SK-N-SH (cell line): ENCODE measurements at regions not wholly inside any gene's neighbourhood (a gene's known extent, or its start where the extent isn't known, plus 50 kb on each side); places are given as distances from the start of the nearest gene placed in this dataset.

Experiments
- CTCF ChIA-PET: fragments of 300-600, 350-600 bp; formaldehyde crosslinking; extraction: SDS; loops from one replicate; lab custom pipeline; 2021; lab: Yijun Ruan, JAX
- POLR2A ChIA-PET: fragments of 350-600 bp; sonication (Branson Sonifier 250); formaldehyde crosslinking; extraction: SDS; loops from one replicate; lab custom pipeline; 2020; ENCODE audit warnings: antibody characterized with exemption, inconsistent platforms; lab: Yijun Ruan, JAX
- DNase-seq: peaks from one replicate; pipeline ENCODE4 v3.0.0; 2012
- H2AFZ ChIP-seq: fragments of 200-600 bp; sonication (generic); 2 replicates; pipeline ENCODE4 v1.8.1; 2016; ENCODE audit warnings: antibody characterized with exemption, mild to moderate bottlenecking, low read depth
- H3F3A ChIP-seq: fragments of 200-600 bp; sonication (generic); replicated peaks from 2 replicates; pipeline ENCODE3; 2016; ENCODE audit warnings: antibody characterized with exemption, mild to moderate bottlenecking; ENCODE audit not compliant: insufficient read depth
- H3K27ac ChIP-seq, 2 experiments: fragments of 200-500 bp in 1 of 2; fragments of 200-600 bp in 1 of 2; sonication (Bioruptor generic) in 1 of 2; sonication (generic), shearing (Covaris generic) in 1 of 2; 2 replicates each; pipeline versions ENCODE4 v1.5.1 to v1.6.1; 2014 to 2016; ENCODE audit warnings: low read depth in 2 of 2, inconsistent platforms in 1 of 2, low read length in 1 of 2, mild to moderate bottlenecking in 1 of 2, mixed read lengths in 1 of 2
- H3K27me3 ChIP-seq: fragments of 200-600 bp; sonication (generic), shearing (Covaris generic); 2 replicates; pipeline ENCODE4 v1.6.1; 2016; ENCODE audit warnings: mixed run types; ENCODE audit not compliant: insufficient read depth
- H3K36me3 ChIP-seq, 2 experiments: fragments of 200-500 bp in 1 of 2; fragments of 200-600 bp in 1 of 2; sonication (Bioruptor generic) in 1 of 2; sonication (generic) in 1 of 2; replicated peaks in 1 of 2; 2 replicates each; pipeline versions ENCODE3 to v1.5.1; 2014 to 2016; ENCODE audit warnings: low read length in 1 of 2, mild to moderate bottlenecking in 1 of 2; ENCODE audit not compliant: insufficient read depth in 2 of 2, control insufficient read depth in 1 of 2
- H3K4me1 ChIP-seq, 2 experiments: fragments of 200-500 bp in 1 of 2; fragments of 200-600 bp in 1 of 2; sonication (Bioruptor generic) in 1 of 2; sonication (generic), shearing (Covaris generic) in 1 of 2; 2 replicates each; pipeline versions ENCODE4 v1.5.1 to v1.6.1; 2014 to 2016; ENCODE audit warnings: low read depth in 1 of 2, low read length in 1 of 2, mixed run types in 1 of 2; ENCODE audit not compliant: insufficient read depth in 2 of 2, control insufficient read depth in 1 of 2
- H3K4me2 ChIP-seq: fragments of 200-600 bp; sonication (generic), shearing (Covaris generic); 2 replicates; pipeline ENCODE4 v1.6.1; 2017; ENCODE audit warnings: mixed run types
- H3K4me3 ChIP-seq, 2 experiments: fragments of 200-500 bp in 1 of 2; fragments of 200-600 bp in 1 of 2; sonication (Bioruptor generic) in 1 of 2; sonication (generic), shearing (Covaris generic) in 1 of 2; 2 replicates each; pipeline versions ENCODE4 v1.5.1 to v1.8.1; 2014 to 2016; ENCODE audit warnings: low read depth in 2 of 2, inconsistent platforms in 1 of 2, low read length in 1 of 2, mild to moderate bottlenecking in 1 of 2, mixed read lengths in 1 of 2, moderate library complexity in 1 of 2
- H3K79me2 ChIP-seq: fragments of 200-600 bp; sonication (generic); 2 replicates; pipeline ENCODE4 v1.8.1; 2017; ENCODE audit warnings: mild to moderate bottlenecking; ENCODE audit not compliant: insufficient read depth
- H3K9ac ChIP-seq: fragments of 200-600 bp; sonication (generic); 2 replicates; pipeline ENCODE4 v1.6.1; 2017; ENCODE audit warnings: mixed run types
- H3K9me2 ChIP-seq: fragments of 200-600 bp; sonication (generic); 2 replicates; pipeline ENCODE4 v1.6.1; 2017; ENCODE audit warnings: mixed run types
- H3K9me3 ChIP-seq: fragments of 200-600 bp; sonication (generic); 2 replicates; pipeline ENCODE4 v1.6.1; 2017; ENCODE audit warnings: mixed run types, mild to moderate bottlenecking, moderate library complexity
- H4K20me1 ChIP-seq: fragments of 200-600 bp; sonication (generic); 2 replicates; pipeline ENCODE4 v1.6.1; 2017; ENCODE audit warnings: mild to moderate bottlenecking, mixed run types; ENCODE audit not compliant: insufficient read depth
- ELF1 ChIP-seq: IDR thresholded peaks from 2 replicates; pipeline ENCODE4 v1.4.0; 2012
- EZH2phosphoT487 ChIP-seq: fragments of 200-600 bp; sonication (generic); IDR thresholded peaks from 2 replicates; pipeline ENCODE4 v1.6.1; 2017; ENCODE audit warnings: low read depth, mixed run types, mild to moderate bottlenecking, antibody characterized with exemption, moderate library complexity, borderline replicate concordance
- FOXJ3 ChIP-seq: sonication (generic); formaldehyde crosslinking; IDR thresholded peaks from 2 replicates; pipeline ENCODE4 v1.5.1; 2020; ENCODE audit warnings: mild to moderate bottlenecking, missing genetic modification reagents
- GABPA ChIP-seq: IDR thresholded peaks from 2 replicates; pipeline ENCODE4 v1.4.0; 2012; ENCODE audit warnings: low read depth, mild to moderate bottlenecking
- IRF3 ChIP-seq: fragments of 150-350 bp; IDR thresholded peaks from 2 replicates; pipeline ENCODE4 v1.6.1; 2016; ENCODE audit warnings: mild to moderate bottlenecking, low read depth, low read length
- JUND ChIP-seq: IDR thresholded peaks from 2 replicates; pipeline ENCODE4 v1.4.0; 2012
- MEF2A ChIP-seq: IDR thresholded peaks from 2 replicates; pipeline ENCODE4 v1.4.0; 2012; ENCODE audit warnings: low read depth, borderline replicate concordance
- MXI1 ChIP-seq: IDR thresholded peaks from 2 replicates; pipeline ENCODE4 v1.6.1; 2012; ENCODE audit warnings: mild to moderate bottlenecking, low read depth, low read length, improper control_type of control experiment
- NRF1 ChIP-seq: IDR thresholded peaks from 2 replicates; pipeline ENCODE4 v1.6.1; 2012; ENCODE audit warnings: low read depth, mild to moderate bottlenecking, low read length
- PBX3 ChIP-seq: IDR thresholded peaks from 2 replicates; pipeline ENCODE4; 2012
- RAD21 ChIP-seq: IDR thresholded peaks from 2 replicates; pipeline ENCODE4 v1.6.1; 2012; ENCODE audit warnings: mild to moderate bottlenecking, low read length
- RCOR1 ChIP-seq: fragments of 150-350 bp; IDR thresholded peaks from 2 replicates; pipeline ENCODE4 v1.6.1; 2017; ENCODE audit warnings: antibody characterized with exemption, low read length
- REST ChIP-seq: IDR thresholded peaks from 2 replicates; pipeline ENCODE4 v1.6.1; 2012; ENCODE audit warnings: mild to moderate bottlenecking, low read depth, low read length, moderate library complexity
- SIN3A ChIP-seq: IDR thresholded peaks from 2 replicates; pipeline ENCODE4 v1.6.1; 2012; ENCODE audit warnings: low read depth, mild to moderate bottlenecking, low read length, moderate library complexity, borderline replicate concordance
- SMC3 ChIP-seq: IDR thresholded peaks from 2 replicates; pipeline ENCODE4 v1.6.1; 2012; ENCODE audit warnings: low read depth, low read length, improper control_type of control experiment
- TAF1 ChIP-seq: IDR thresholded peaks from 2 replicates; pipeline ENCODE4 v1.6.1; 2012; ENCODE audit warnings: low read depth, mild to moderate bottlenecking, low read length, moderate library complexity, borderline replicate concordance
- YY1 ChIP-seq: IDR thresholded peaks from 2 replicates; pipeline ENCODE4 v1.4.0; 2012; ENCODE audit warnings: low read depth, mild to moderate bottlenecking
- WGBS: methylation state at CpG from one replicate; pipeline ENCODE4 v1.1.6; 2017; ENCODE audit warnings: low lambda C conversion rate; 5-methylcytosine and 5-hydroxymethylcytosine counted together

- no peak for TF ChIP-seq IRF3
- TF ChIP-seq FOXJ3 (CRISPR knock-in tag) = no peak
- no peak for TF ChIP-seq EZH2phosphoT487
- TF ChIP-seq JUND = no peak
- TF ChIP-seq NRF1 = no peak
- TF ChIP-seq SIN3A = no peak
- no peak for TF ChIP-seq RCOR1
- no peak for TF ChIP-seq GABPA
- TF ChIP-seq TAF1 = no peak
- TF ChIP-seq YY1 = no peak
- no peak for TF ChIP-seq ELF1
These were observed 167.9 kb upstream of the VLDLR start (continued) for GRCh38 chr9:2453701-2454100.

GRCh38 chr9:2459756-2460155 lies 161.8 kb upstream of the VLDLR start:
- H3K27me3 ChIP-seq = no peaks in the 10 kb centered on the region
- 69% methylated on average over 3 of the region's 3 CpGs for WGBS
- H4K20me1 ChIP-seq = no peaks in the 10 kb centered on the region
- no peak for TF ChIP-seq REST
- TF ChIP-seq PBX3 = no peak
- TF ChIP-seq RCOR1 = no peak
- no peak for TF ChIP-seq NRF1
- no peak for TF ChIP-seq SMC3
- TF ChIP-seq MXI1 = no peak
- no peak for TF ChIP-seq MEF2A
- TF ChIP-seq RAD21 = no peak
- no peaks in the 10 kb centered on the region for H3K36me3 ChIP-seq
- no peak overlapping the region for H3K27ac ChIP-seq
- H3K9me3 ChIP-seq = 0 out of 2 replicates have a peak, but pooled peaks cover 3% of the 10 kb centered on the region
- CTCF ChIA-PET = interaction anchor here (1.4 kb wide), 1 partner anchor 16 kb away, joined by 4 read pairs; no protein-coding TSS in a partner anchor
- no peak overlapping the region for H3K4me3 ChIP-seq
- POLR2A ChIA-PET = no interaction called here
- H3K4me2 ChIP-seq = no peak overlapping the region
- no peaks in the 10 kb centered on the region for H3K79me2 ChIP-seq
- no peaks in the 10 kb centered on the region; a peak in 1 of 4 replicates for H3K4me1 ChIP-seq
- no peak overlapping the region for H2AFZ ChIP-seq
- H3F3A ChIP-seq = no peaks in the 10 kb centered on the region
- no peaks in the 10 kb centered on the region for H3K9me2 ChIP-seq
- H3K9ac ChIP-seq = no peak overlapping the region
- no peak for DNase-seq
